ENCODE measurements at regions not wholly inside any gene's neighbourhood (a gene's known extent, or its start where the extent isn't known, plus 50 kb on each side); places are given as distances from the start of the nearest gene placed in this dataset.
A peak's percentile ranks its signal among the peaks of the same experiment; 100 is the strongest.
"Not testable (repeated sequence)": the region's sequence is repeated elsewhere in the genome, so short reads cannot be mapped to it uniquely, and the experiment has no call there.

DNA sequence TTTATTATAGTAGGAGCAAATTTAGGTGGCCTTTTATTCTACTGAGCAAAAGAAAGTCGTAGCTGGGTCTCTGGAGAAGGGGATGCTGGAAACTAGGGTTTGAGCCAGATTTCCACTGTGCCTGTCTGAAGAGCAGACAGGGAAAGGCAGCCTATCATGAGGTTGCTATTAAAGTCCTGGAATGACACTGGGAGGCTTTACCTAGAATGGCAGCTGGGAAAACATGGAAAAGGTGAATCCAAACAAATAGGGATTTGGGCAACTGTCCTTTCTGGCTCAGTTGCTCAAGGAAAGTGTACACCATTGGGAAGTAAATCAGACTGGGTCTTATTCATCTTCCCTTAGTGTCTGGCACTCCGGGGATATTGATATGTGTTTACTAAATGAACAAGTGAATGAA lies 154.6 kb downstream of the MTX2 start:
- no peak for DNase-seq (ENCODE audit: extremely low read depth in 1 of 2, low read depth in 1 of 2)

DNA sequence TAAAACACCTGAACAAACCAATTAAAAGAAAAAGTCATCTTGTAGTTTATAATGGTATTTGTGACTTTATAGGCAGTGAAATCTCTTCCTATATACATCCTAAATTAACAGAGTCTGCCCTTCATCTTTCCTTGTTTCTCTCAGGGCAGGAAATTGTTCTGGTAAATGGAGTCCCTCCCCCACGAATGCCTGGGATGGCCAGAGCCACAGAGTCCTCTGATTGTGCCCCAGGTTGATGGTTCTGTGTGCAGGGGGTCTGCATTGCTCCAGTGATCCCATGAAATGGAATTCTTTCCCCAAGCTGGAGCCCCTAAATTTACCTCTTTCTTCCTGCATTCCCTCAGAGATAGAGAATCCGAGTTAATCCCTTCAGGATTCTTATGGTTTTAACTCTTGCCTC lies 155.5 kb downstream of the MTX2 start:
- no peak for DNase-seq (ENCODE audit: extremely low read depth in 1 of 2, low read depth in 1 of 2)

DNA sequence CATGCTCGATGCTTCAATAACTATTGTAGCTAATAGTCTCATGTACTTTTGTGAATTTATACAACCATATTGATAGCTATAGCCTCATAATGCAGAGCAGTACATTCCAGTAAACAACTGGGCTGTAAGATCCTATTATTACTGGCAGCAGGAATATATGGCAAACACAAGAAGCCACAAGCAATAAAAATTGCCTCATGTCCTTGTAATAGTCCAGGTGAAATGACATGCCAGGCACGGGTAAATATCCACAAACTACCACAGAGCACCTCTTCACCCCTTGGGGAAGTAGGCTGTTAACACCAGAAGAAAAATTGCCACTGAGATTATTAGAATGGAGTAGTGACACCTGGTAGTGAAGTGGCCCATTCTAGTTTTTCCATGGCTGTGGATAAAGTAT lies 158.3 kb downstream of the MTX2 start:
- DNase-seq (ENCODE audit: extremely low read depth in 1 of 2, low read depth in 1 of 2): no peak

DNA sequence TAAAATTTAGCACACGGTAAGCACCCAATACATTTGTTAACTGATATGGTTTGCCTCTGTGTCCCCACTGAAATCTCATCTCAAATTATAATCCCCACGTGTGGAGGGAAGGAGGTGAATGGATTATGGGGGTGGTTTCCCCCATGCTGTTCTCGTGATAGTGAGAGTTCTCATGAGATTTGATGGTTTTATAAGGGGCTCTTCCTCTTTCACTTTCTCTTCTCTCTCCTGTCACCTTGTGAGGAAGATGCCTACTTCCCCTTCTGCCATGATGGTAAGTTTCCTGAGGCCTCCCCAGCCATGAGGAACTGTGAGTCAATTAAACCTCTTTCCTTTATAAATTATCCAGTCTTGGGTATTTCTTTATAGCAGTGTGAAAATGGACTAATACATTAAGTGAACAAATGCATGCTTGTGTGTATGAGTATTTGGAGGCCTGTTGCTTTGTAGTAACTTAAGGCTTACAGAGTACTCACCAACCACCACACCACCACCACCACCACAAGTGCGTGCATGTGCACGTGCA lies 159.8 kb downstream of the MTX2 start:
- not testable (repeated sequence) for DNase-seq (ENCODE audit: extremely low read depth in 1 of 2, low read depth in 1 of 2)

DNA sequence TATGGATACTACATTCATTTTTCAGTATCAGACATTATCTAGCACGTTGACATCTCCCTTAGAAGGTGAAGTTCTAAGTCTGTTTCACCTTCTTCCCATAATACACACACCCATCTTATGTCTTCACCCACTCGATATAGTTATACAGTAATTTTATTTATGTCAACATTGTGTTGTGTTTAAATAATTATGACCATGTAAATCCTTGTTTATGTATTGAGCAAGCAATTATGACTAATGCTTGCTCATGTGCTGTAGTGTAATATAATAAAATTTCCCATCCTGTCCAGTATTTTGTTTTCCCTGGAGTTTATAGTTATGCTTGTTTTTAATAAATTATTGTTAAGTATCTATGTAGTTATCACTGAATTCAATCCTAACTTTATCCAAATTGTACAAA lies 163.2 kb downstream of the MTX2 start:
- no peak for DNase-seq (ENCODE audit: extremely low read depth in 1 of 2, low read depth in 1 of 2)

DNA sequence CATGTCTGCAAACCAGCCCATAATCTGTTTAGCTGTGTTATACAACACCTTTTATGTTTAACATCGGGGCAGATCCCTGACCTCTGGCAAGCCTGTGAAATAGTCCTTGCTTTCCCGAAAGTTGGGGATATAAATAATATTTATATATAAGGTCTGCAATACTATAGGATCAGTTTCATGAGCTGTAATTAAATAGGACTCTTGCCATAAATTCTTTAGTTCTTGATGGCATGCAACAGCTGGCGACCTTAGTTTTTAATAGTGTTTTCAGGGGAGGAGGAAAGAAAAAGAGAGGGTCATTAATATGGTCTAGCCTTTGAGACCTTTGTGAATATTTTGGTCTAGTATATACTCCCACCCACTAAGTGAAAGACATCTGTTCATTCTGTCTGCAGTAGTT lies 166.5 kb downstream of the MTX2 start:
- no peak for DNase-seq (ENCODE audit: extremely low read depth in 1 of 2, low read depth in 1 of 2)

DNA sequence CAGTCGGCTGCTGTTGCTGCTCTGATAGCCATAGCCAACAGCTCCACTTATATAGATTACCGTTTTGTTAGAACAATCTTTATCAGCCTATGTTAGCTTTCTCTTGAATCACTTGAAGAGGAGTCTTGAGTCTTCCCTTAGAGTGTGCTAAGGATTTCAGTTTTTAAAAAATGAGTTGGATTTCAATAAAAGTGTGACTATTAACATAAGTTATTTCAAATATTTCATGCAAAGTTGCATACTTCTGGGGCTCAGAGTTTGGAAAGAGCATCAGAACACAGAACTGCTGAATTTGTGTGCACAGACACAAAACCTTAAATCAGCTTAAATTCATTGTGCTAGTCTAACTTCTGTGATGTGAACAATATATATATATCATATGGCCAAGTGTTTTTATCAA lies 174.7 kb downstream of the MTX2 start:
- no peak for DNase-seq (ENCODE audit: extremely low read depth in 1 of 2, low read depth in 1 of 2)

DNA sequence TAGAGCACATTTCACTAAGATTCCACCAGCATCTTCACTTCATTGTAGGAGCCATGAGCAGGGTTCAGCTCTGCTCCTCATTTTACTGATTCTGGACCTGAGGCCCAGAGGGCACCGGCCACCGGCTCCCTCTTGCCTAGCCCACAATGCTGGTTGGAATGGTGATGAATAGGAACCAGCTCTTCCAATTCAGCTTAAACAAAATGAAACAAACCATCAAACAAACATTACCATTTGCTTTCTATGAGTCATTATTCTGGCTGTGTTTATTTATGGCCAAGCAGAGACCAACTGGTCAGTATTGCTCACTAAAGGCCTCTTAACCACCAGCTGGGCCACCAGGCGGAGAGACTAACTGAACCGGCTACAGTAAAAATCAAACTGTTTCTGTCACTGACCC lies 176.7 kb downstream of the MTX2 start:
- no peak for DNase-seq (ENCODE audit: extremely low read depth in 1 of 2, low read depth in 1 of 2)

DNA sequence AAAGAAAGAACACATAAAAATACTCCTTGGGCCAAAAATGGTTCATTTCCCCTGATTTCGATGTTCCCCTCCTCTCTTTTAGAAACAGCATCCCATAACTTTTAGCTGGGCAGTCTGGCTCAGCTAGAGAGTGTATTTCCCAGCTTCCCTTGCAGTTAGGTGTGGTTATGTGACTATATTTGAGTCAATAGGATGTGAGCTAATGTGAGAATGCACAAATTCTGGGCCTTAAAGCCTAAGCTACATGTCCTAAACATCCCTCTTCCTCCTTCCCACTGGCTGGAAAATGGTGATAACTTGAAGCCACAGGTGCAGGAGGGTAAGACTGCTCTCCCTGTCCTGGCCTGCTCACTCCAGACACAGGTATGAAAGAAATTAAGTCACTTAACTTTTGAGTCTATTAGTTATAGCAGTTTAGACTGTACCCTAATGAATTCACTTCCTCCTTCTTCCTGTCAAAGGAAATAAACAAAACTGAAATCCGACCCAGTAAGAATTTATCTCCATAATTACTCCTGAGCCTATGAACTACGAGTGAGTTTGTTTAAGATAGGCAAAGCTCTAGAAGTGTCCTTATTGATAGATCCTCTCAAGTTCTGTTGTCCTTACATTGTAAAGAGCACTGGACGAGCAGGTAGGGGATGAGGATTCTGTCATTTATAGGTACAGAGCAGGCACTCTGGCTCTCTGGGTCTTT lies 177.6 kb downstream of the MTX2 start:
- no peak for DNase-seq (ENCODE audit: extremely low read depth in 1 of 2, low read depth in 1 of 2)

DNA sequence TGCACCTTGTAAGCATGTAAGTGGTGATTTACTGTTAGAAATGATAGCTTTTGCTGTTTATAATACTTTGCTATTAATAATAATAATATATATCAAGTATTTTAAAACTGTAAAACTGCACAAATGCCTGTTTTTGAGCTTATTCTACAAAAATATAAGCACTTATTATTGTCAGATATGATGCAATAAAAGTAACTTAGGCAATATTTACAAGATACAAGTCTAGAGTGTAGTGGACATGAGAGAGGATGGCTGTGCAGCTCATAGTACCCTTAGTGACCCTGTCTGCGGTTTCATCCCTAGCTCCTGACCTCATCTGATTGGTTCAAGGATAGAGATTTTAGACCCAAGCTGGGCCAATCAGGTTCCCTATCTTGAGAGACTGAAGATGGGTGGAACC lies 178.4 kb downstream of the MTX2 start:
- DNase-seq (ENCODE audit: extremely low read depth in 1 of 2, low read depth in 1 of 2): no peak

DNA sequence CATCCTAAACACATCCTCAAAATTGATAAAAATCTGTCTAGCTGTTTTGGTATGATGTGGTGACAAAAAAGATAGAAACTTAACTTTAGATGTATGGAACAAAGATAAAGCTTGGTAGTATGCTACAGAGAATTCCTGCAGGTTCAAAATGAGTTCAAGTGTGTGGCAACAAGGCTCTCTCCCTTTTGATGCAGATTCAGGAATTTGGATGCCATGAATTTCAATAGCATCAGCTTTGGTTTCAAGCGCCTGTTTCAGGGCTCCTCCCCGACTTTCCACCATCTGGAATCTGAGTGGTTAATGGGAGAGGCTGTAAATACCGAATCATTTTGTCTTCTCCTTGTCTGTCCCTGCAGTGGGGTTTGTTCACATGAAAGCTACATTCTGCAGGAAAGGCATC lies 180.6 kb downstream of the MTX2 start:
- DNase-seq (ENCODE audit: extremely low read depth in 1 of 2, low read depth in 1 of 2): no peak

DNA sequence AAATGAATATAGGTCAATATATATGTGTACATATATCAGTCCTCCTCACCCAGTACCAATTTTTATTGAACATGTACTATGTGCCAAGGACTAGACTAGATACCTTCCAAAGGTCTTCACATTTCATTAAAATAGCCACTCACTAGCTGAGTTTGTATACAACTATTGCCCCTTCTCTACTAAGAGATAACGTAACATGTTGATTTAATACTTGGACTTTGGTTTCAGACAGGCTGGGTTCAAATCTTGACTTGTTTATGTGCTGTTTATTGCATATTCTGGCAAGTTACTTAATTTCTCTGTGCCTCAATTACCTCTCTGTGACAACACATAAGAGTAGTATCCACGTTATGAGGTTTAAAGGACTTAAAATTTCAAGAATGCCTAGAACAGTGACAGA lies 184.5 kb downstream of the MTX2 start:
- no peak for DNase-seq (ENCODE audit: extremely low read depth in 1 of 2, low read depth in 1 of 2)

DNA sequence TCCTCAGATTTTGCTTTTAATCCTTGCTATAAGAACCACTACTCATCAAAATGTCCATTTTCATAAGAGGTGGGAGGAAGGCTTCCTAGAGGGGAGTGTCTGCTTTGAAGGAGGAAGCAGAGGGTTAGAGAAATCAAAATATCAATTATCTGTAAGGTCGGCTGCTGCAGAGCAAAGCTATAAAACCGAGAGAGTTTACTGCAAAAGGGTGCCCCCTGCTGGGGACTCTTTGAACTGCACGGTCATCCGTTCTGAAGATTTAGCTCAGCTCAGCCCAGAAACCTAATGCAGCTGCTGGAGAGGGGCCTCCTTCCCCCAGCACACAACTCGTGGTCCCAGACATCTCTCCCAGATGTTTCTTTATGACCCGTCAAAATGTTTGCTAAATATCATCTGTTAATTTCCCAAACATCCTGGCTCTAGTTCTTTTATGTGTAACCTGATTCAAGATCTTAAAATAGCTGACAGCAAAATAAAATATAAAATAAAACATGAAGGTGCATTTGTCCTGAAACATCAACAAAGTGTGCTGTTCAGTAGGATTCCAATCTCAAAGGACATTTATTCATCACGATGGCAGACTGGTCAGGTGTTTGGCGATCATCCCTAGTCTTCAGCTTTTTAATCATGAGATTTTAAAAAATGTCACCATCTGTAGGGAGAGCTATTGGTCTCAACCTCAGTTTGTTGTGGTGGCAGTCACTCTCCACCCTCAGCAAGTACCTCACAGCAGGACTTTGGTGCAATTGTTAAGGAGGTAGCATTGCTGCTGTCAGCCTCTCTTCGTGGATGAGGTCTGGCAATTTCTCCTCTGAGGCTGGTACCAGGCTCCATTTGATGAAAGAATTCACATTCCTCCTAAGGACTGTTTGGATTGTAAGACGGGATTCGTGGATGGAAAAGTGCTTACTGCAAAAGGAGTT lies 185.9 kb downstream of the MTX2 start:
- DNase-seq (ENCODE audit: extremely low read depth in 1 of 2, low read depth in 1 of 2): peak; percentile 49 to 51

DNA sequence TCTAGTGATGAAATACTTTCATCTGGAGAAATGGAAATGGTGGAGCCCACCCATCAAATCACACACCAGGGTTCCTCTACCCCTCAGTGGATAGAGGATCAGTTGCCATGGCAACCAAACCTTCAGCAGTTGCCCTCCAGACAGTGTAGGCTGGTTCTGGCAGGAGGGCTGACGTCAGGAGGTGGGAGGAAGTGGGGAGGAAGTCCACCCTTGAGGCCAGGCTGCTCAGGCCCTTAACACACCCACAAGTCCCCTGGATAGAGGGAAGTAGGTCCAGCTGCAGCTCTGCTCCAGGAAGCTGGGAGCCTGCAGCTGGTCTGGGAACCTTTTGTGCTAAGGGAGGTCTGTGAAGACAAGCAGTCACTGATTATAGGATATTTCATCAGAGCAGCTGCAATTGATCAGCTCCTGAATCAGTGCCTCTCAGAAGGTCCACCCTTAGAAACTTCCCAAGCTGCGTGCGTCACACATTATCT lies 186.6 kb downstream of the MTX2 start:
- DNase-seq (ENCODE audit: extremely low read depth in 1 of 2, low read depth in 1 of 2): no peak

DNA sequence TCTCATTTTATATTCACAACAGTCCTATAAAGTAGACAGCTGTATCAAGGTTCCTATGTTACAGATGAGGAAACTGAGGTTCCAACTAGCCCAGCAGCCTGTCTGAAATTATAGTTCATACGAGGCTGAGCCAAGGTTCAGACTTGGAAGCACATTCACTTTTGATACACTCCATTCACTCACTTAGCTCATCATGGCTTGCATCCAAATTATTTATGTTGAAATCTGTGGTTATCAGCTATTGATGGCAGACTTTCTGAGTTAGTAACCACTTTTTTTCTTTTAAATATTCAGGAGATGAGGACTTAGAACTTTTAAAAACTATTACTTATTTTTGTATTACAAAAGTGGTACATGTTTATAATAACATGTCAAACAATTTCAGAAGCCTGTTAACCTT lies 188.2 kb downstream of the MTX2 start:
- no peak for DNase-seq (ENCODE audit: extremely low read depth in 1 of 2, low read depth in 1 of 2)

DNA sequence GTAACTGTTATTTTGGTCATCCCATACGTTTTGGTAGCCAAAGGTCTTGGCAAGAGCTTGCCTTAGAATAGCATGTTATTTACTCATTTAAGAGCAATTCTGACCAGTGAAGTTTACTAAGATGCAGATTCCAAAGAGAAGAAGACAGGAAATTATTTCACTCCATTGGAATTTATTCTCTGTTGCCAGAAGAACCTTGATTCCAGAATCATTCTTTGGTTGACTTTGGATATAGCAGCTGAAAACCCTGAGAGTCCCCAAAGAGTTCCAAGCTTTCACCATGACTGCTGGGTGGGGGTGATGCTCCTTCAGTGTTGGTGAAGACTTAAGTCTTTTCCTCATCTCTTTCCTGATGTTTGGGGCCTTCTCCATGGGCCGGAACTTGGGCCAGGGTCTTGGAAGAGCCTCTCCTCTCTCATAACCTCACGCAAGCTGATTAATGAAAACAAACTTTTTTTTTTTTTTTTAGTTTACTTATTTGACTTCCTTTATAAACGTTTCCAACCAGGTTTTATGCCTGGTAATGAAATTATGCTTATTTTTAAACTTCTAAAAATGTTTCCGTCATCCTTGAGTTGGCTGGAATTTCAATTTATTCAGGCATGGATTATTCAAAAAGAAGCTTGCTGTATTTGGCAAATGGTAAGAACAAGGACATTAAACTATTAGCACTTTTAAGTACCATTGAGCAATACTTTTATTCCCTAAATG lies 192.0 kb downstream of the MTX2 start:
- DNase-seq (ENCODE audit: extremely low read depth in 1 of 2, low read depth in 1 of 2): no peak

DNA sequence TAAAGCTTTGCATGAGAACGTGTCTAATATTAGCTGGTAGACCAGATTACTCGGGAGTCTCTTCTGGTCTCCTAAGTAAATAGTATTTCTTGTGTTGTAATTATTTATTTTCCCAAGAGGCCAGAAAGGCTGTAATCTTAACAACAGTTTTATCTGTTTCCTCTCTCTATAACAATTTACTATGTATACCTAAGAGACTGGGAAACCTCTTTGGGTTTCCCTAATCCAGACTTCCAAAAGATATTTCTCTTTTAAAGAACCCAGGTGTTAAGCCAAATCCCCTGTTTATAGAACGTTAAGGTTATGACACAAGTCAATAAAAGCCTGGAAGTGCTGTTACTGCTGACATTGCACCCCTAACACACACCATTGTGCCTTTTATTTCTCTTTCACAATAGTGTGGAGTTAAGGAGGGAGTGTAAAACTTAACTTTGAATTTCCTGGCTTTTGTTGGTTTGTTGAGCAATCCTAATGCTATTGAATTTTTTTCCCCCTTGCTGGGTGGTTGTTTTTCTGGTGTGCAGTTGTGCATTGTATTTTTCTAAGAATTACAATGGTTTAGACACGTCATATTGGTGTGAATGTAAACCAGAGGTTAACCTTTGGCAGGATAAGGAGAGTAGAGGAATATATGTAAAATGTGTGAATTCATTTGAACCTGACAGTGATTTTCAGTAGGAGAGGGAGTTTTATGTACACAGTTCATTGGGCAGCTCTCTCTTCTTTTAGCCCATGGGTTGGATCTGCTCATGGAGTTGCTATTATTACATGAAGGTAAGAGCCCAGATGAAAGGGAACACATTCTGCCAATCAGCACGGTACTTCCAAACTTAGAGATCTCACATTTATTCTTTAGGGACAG lies 192.8 kb downstream of the MTX2 start:
- no peak for DNase-seq (ENCODE audit: extremely low read depth in 1 of 2, low read depth in 1 of 2)

DNA sequence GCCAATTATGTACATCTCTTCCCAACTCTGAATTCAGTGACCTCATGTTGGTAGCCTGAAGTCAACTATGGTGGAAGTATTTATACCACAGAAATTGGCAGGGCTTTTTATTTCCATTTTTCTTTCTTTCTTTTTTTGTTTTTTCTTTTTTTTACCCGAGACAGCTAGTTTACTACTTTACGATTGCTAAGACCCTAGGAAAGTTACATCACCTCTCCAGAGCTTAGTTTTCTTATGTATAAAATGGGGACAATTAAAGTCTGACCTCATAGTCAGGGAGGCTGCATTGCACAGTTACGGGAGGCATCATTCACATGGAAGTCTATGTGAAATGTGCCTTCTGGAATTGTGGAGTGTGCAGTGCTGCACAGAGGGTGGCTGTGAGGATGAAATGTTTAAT lies 194.3 kb downstream of the MTX2 start:
- DNase-seq (ENCODE audit: extremely low read depth in 1 of 2, low read depth in 1 of 2): no peak

DNA sequence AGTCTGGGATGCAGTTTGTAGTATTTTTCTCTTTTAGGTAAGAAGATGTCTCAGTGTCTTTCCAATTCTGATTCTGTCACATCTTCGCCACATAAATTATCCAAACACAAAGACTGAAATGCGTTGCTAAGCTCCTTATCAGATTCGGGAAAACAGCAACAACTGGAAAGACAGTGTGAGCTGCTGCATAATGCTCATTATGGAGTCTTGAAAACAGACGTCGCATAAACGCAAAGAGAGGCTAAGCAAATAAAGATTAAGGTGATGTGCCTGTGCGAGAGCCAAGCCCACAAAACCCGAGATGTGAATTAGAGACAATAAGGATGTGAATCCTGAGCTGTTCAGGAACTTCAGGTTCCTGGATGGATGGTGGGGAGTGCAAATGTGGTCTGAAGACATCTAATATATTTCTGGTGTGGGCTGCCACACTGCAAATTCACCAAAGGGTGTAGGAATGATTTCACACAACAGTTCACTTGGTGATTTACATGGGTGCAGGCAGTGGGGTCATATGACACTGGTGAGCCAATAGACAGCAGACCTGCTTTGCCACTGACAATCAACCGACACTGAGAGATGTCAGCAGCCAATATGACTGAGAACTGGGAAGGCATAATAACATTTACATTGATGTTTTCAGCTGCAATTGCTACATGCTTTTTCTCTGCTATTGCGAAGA lies 195.8 kb downstream of the MTX2 start:
- DNase-seq (ENCODE audit: extremely low read depth in 1 of 2, low read depth in 1 of 2): no peak

DNA sequence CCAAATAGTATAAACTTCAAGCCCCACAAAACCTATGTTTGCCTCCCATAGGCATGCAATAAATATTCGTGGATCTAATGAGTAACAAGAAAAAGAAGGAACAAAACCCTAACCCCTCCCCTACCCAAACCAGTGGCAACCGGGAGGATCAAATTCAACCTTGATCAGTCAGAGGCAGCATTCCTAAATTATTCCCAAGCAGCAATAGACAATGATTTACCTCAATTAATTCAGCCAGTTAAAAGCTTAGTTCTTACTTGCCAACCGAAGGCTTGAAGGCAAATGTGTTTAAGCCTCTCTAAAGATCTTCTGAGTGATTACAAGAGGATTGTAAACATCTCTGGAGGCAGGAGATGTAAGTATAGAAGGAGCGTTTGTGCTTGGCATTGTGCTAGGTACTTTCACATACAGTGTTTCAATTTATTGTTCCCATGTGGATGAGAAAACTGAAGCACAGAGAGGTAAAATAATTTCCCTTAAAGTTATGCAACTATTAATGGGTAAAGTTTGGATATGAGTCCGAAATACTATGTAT lies 197.7 kb downstream of the MTX2 start:
- no peak for DNase-seq (ENCODE audit: extremely low read depth in 1 of 2, low read depth in 1 of 2)

Data from stimulated activated CD8-positive, alpha-beta memory T cell treated with anti-CD3 and anti-CD28 coated beads, Interleukin-7, amount 100 ng/mL, for 48 hours (primary cell).